OCI-LY1 (cell line): ENCODE measurements at regions not wholly inside any gene's neighbourhood (a gene's known extent, or its start where the extent isn't known, plus 50 kb on each side); places are given as distances from the start of the nearest gene placed in this dataset.

Experiments used
- CTCF ChIP-seq: fragments of 200-600 bp; sonication (generic), shearing (Covaris generic); IDR thresholded peaks from 2 replicates; pipeline ENCODE4 v1.5.1; 2017; ENCODE audit warnings: mild to moderate bottlenecking, antibody characterized with exemption, low read length, moderate library complexity, mixed read lengths
- EZH2 ChIP-seq: fragments of 200-600 bp; sonication (generic), shearing (Covaris generic); IDR thresholded peaks from 2 replicates; pipeline ENCODE4 v1.8.0; 2017; ENCODE audit warnings: borderline replicate concordance, mixed run types, mild to moderate bottlenecking, antibody characterized with exemption, low read length, moderate library complexity, mixed read lengths

- TF ChIP-seq CTCF, result no peak
- TF ChIP-seq EZH2, result no peak
Observed at GRCh38 chr1:30403726-30404125, 319.7 kb downstream of the MATN1 start.
